WTC11 (cell line): ENCODE measurements at regions not wholly inside any gene's neighbourhood (a gene's known extent, or its start where the extent isn't known, plus 50 kb on each side); places are given as distances from the start of the nearest gene placed in this dataset.

Experiments
- ATF2 ChIP-seq: sonication (generic); formaldehyde crosslinking; IDR thresholded peaks from 2 replicates; pipeline ENCODE4 v1.8.1; 2022; ENCODE audit warnings: low read depth, missing genetic modification reagents, borderline replicate concordance
- CBFB ChIP-seq: sonication (generic); formaldehyde crosslinking; IDR thresholded peaks from 2 replicates; pipeline ENCODE4 v1.8.1; 2022; ENCODE audit warnings: mild to moderate bottlenecking, low read depth, missing genetic modification reagents
- CREM ChIP-seq: sonication (generic); formaldehyde crosslinking; IDR thresholded peaks from 2 replicates; pipeline ENCODE4 v1.8.1; 2022; ENCODE audit warnings: mild to moderate bottlenecking, missing genetic modification reagents, moderate library complexity
- CTCF ChIP-seq: fragments of 200-600 bp; IDR thresholded peaks from 2 replicates; pipeline ENCODE4 v1.8.0; 2022; ENCODE audit warnings: antibody characterized with exemption
- ESRRA ChIP-seq: sonication (generic); formaldehyde crosslinking; IDR thresholded peaks from 2 replicates; pipeline ENCODE4 v1.8.1; 2022; ENCODE audit warnings: mild to moderate bottlenecking, missing genetic modification reagents, borderline replicate concordance
- HMGA2 ChIP-seq: fragments of 250-450 bp; sonication (Bioruptor Pico); IDR thresholded peaks from 2 replicates; pipeline ENCODE4 v1.4.0; 2021; ENCODE audit warnings: mild to moderate bottlenecking, moderate library complexity
- NFE2L1 ChIP-seq: sonication (generic); formaldehyde crosslinking; IDR thresholded peaks from 2 replicates; pipeline ENCODE4 v1.8.1; 2023; ENCODE audit warnings: missing genetic modification reagents
- NFYB ChIP-seq: sonication (generic); formaldehyde crosslinking; conservative IDR thresholded peaks from 2 replicates; pipeline ENCODE4 v1.8.0; 2022; ENCODE audit warnings: low read depth, missing genetic modification reagents
- PREB ChIP-seq: sonication (generic); formaldehyde crosslinking; IDR thresholded peaks from 2 replicates; pipeline ENCODE4 v1.8.1; 2022; ENCODE audit warnings: mild to moderate bottlenecking, missing genetic modification reagents, moderate library complexity, borderline replicate concordance
- RELA ChIP-seq: sonication (generic); formaldehyde crosslinking; IDR thresholded peaks from 2 replicates; pipeline ENCODE4 v1.8.1; 2022; ENCODE audit warnings: missing genetic modification reagents, mild to moderate bottlenecking, borderline replicate concordance
- SP1 ChIP-seq: sonication (generic); formaldehyde crosslinking; conservative IDR thresholded peaks from 2 replicates; pipeline ENCODE4 v1.8.1; 2022; ENCODE audit warnings: missing genetic modification reagents
- TF ChIP-seq, protein P1 (sequence below): sonication (generic); formaldehyde crosslinking; IDR thresholded peaks from 2 replicates; pipeline ENCODE4 v1.8.1; 2023; ENCODE audit warnings: mild to moderate bottlenecking, missing genetic modification reagents, moderate library complexity
- TF ChIP-seq, protein P2 (sequence below): sonication (generic); formaldehyde crosslinking; IDR thresholded peaks from 2 replicates; pipeline ENCODE4 v1.8.0; 2022; ENCODE audit warnings: mild to moderate bottlenecking, missing genetic modification reagents

GRCh38 chr2:101533561-101534148 lies 58.7 kb upstream of the RFX8 start:
- TF ChIP-seq CTCF (no peak), PREB (CRISPR knock-in tag) (no peak), ATF2 (CRISPR knock-in tag) (no peak), CREM (CRISPR knock-in tag) (no peak), CBFB (CRISPR knock-in tag) (no peak), NFE2L1 (CRISPR knock-in tag) (no peak), RELA (CRISPR knock-in tag) (no peak), ESRRA (CRISPR knock-in tag) (no peak), NFYB (CRISPR knock-in tag) (no peak), HMGA2 (CRISPR knock-in tag) (no peak), SP1 (CRISPR knock-in tag) (no peak)
- TF ChIP-seq, protein P1, sequence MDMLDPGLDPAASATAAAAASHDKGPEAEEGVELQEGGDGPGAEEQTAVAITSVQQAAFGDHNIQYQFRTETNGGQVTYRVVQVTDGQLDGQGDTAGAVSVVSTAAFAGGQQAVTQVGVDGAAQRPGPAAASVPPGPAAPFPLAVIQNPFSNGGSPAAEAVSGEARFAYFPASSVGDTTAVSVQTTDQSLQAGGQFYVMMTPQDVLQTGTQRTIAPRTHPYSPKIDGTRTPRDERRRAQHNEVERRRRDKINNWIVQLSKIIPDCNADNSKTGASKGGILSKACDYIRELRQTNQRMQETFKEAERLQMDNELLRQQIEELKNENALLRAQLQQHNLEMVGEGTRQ (CRISPR knock-in tag), result no peak
- TF ChIP-seq, protein P2, sequence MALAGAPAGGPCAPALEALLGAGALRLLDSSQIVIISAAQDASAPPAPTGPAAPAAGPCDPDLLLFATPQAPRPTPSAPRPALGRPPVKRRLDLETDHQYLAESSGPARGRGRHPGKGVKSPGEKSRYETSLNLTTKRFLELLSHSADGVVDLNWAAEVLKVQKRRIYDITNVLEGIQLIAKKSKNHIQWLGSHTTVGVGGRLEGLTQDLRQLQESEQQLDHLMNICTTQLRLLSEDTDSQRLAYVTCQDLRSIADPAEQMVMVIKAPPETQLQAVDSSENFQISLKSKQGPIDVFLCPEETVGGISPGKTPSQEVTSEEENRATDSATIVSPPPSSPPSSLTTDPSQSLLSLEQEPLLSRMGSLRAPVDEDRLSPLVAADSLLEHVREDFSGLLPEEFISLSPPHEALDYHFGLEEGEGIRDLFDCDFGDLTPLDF (CRISPR knock-in tag), result no peak
